HUES64 (cell line): ENCODE measurements at regions not wholly inside any gene's neighbourhood (a gene's known extent, or its start where the extent isn't known, plus 50 kb on each side); places are given as distances from the start of the nearest gene placed in this dataset.

ENCODE experiments used
- H3K27ac ChIP-seq: 2 replicates; pipeline ENCODE4 v1.7.0; 2013; ENCODE audit warnings: low read depth, low read length, inconsistent platforms
- H3K27me3 ChIP-seq: 2 replicates; pipeline ENCODE4 v1.6.1; 2013; ENCODE audit warnings: mild to moderate bottlenecking, low read length; ENCODE audit not compliant: insufficient read depth
- H3K36me3 ChIP-seq: 2 replicates; pipeline ENCODE4 v1.6.1; 2013; ENCODE audit warnings: mild to moderate bottlenecking, low read length; ENCODE audit not compliant: insufficient read depth
- H3K4me1 ChIP-seq: 2 replicates; pipeline ENCODE4 v1.6.1; 2013; ENCODE audit warnings: mild to moderate bottlenecking, low read length, moderate library complexity; ENCODE audit not compliant: insufficient read depth
- H3K4me3 ChIP-seq: 2 replicates; pipeline ENCODE4 v1.5.1; 2013; ENCODE audit warnings: mild to moderate bottlenecking, low read length, moderate library complexity
- H3K9ac ChIP-seq: 2 replicates; pipeline ENCODE4 v1.6.1; 2013; ENCODE audit warnings: mild to moderate bottlenecking, low read depth, low read length
- H3K9me3 ChIP-seq: 2 replicates; pipeline ENCODE4 v1.6.1; 2013; ENCODE audit warnings: low read depth, low read length; ENCODE audit not compliant: insufficient read depth
- WGBS: fragments of 150-250, 120-280 bp; methylation state at CpG from one replicate; pipeline ENCODE4 v1.1.7; 2013; ENCODE audit warnings: missing lambda C conversion rate; 5-methylcytosine and 5-hydroxymethylcytosine counted together

GRCh38 chr5:67528953-67529352 lies 332.4 kb upstream of the CD180 start:
- H3K27ac ChIP-seq = no peak overlapping the region
- H3K9ac ChIP-seq = no peak overlapping the region
- no peaks in the 10 kb centered on the region for H3K27me3 ChIP-seq
- peaks cover 18% of the 10 kb centered on the region for H3K9me3 ChIP-seq
- 84% methylated on average over 3 of the region's 3 CpGs for WGBS
- H3K36me3 ChIP-seq = no peaks in the 10 kb centered on the region
- H3K4me3 ChIP-seq = no peak overlapping the region
- H3K4me1 ChIP-seq = no peaks in the 10 kb centered on the region

- Histone ChIP-seq H3K9ac (no peak overlapping the region), H3K4me1 (no peaks in the 10 kb centered on the region), H3K27me3 (no peaks in the 10 kb centered on the region), H3K4me3 (no peak overlapping the region), H3K36me3 (no peaks in the 10 kb centered on the region), H3K9me3 (peaks cover 18% of the 10 kb centered on the region), H3K27ac (no peak overlapping the region)
- WGBS = no CpG with 5 or more reads among the region's 2 CpGs
Measured at GRCh38 chr5:67526793-67527192, 330.2 kb upstream of the CD180 start.

GRCh38 chr5:67520161-67520908 lies 323.7 kb upstream of the CD180 start:
- WGBS = 83% methylated on average over 5 of the region's 6 CpGs
- no peaks in the 10 kb centered on the region for H3K4me1 ChIP-seq
- H3K36me3 ChIP-seq = no peaks in the 10 kb centered on the region
- no peak overlapping the region for H3K9ac ChIP-seq
- no peaks in the 10 kb centered on the region for H3K9me3 ChIP-seq
- no peaks in the 10 kb centered on the region for H3K27me3 ChIP-seq
- H3K4me3 ChIP-seq = no peak overlapping the region
- H3K27ac ChIP-seq = no peak overlapping the region

GRCh38 chr5:67518227-67518626 lies 321.6 kb upstream of the CD180 start:
- Histone ChIP-seq H3K4me3 (no peak overlapping the region), H3K36me3 (no peaks in the 10 kb centered on the region), H3K27ac (no peak overlapping the region), H3K27me3 (no peaks in the 10 kb centered on the region), H3K4me1 (no peaks in the 10 kb centered on the region), H3K9ac (no peak overlapping the region), H3K9me3 (no peaks in the 10 kb centered on the region)
- 95% methylated on average over 2 of the region's 2 CpGs for WGBS

- no peak overlapping the region for H3K27ac ChIP-seq
- H3K4me1 ChIP-seq = no peaks in the 10 kb centered on the region
- no peaks in the 10 kb centered on the region for H3K27me3 ChIP-seq
- WGBS = 96% methylated on average over 6 of the region's 6 CpGs
- H3K36me3 ChIP-seq = no peaks in the 10 kb centered on the region
- no peaks in the 10 kb centered on the region for H3K9me3 ChIP-seq
- no peak overlapping the region for H3K9ac ChIP-seq
- no peak overlapping the region for H3K4me3 ChIP-seq
Measured at GRCh38 chr5:67516948-67517565, 320.5 kb upstream of the CD180 start.

- Histone ChIP-seq H3K27me3 (no peaks in the 10 kb centered on the region), H3K36me3 (no peaks in the 10 kb centered on the region), H3K4me1 (no peaks in the 10 kb centered on the region), H3K9me3 (no peaks in the 10 kb centered on the region), H3K27ac (no peak overlapping the region), H3K9ac (no peak overlapping the region), H3K4me3 (no peak overlapping the region)
- 91% methylated on average over 2 of the region's 2 CpGs for WGBS
Measured at GRCh38 chr5:67515762-67516161, 319.2 kb upstream of the CD180 start.

- Histone ChIP-seq H3K27me3 (no peaks in the 10 kb centered on the region), H3K36me3 (no peaks in the 10 kb centered on the region)
- 91% methylated on average over 7 of the region's 7 CpGs for WGBS
Measured at GRCh38 chr5:67515020-67515689, 318.6 kb upstream of the CD180 start.

GRCh38 chr5:67512758-67513157 lies 316.2 kb upstream of the CD180 start:
- H3K4me3 ChIP-seq = no peak overlapping the region

More at GRCh38 chr5:67515020-67515689, 318.6 kb upstream of the CD180 start:
- H3K4me3 ChIP-seq = no peak overlapping the region
- no peak overlapping the region for H3K27ac ChIP-seq
- H3K4me1 ChIP-seq = no peaks in the 10 kb centered on the region
- no peaks in the 10 kb centered on the region for H3K9me3 ChIP-seq
- H3K9ac ChIP-seq = no peak overlapping the region

GRCh38 chr5:67511911-67512310 lies 315.3 kb upstream of the CD180 start:
- Histone ChIP-seq H3K36me3 (no peaks in the 10 kb centered on the region), H3K9ac (no peak overlapping the region), H3K9me3 (no peaks in the 10 kb centered on the region), H3K4me3 (no peak overlapping the region), H3K27me3 (no peaks in the 10 kb centered on the region), H3K4me1 (no peaks in the 10 kb centered on the region), H3K27ac (no peak overlapping the region)
- 88% methylated on average over 1 of the region's 1 CpG for WGBS

More at GRCh38 chr5:67512758-67513157, 316.2 kb upstream of the CD180 start:
- Histone ChIP-seq H3K27me3 (no peaks in the 10 kb centered on the region), H3K36me3 (no peaks in the 10 kb centered on the region), H3K9ac (no peak overlapping the region), H3K4me1 (no peaks in the 10 kb centered on the region), H3K9me3 (no peaks in the 10 kb centered on the region), H3K27ac (no peak overlapping the region)
- no CpG with 5 or more reads among the region's 1 CpG for WGBS

GRCh38 chr5:67510204-67510603 lies 313.6 kb upstream of the CD180 start:
- no peak overlapping the region for H3K27ac ChIP-seq
- no peaks in the 10 kb centered on the region for H3K4me1 ChIP-seq
- H3K36me3 ChIP-seq = no peaks in the 10 kb centered on the region
- H3K27me3 ChIP-seq = no peaks in the 10 kb centered on the region
- H3K9me3 ChIP-seq = no peaks in the 10 kb centered on the region
- H3K9ac ChIP-seq = no peak overlapping the region
- H3K4me3 ChIP-seq = no peak overlapping the region

GRCh38 chr5:67509402-67510186 lies 313.0 kb upstream of the CD180 start:
- Histone ChIP-seq H3K36me3 (no peaks in the 10 kb centered on the region), H3K4me3 (no peak overlapping the region), H3K9ac (no peak overlapping the region), H3K9me3 (no peaks in the 10 kb centered on the region), H3K4me1 (no peaks in the 10 kb centered on the region), H3K27ac (no peak overlapping the region), H3K27me3 (no peaks in the 10 kb centered on the region)
- 91% methylated on average over 3 of the region's 5 CpGs for WGBS
